IPS-15b (cell line): ENCODE measurements at regions not wholly inside any gene's neighbourhood (a gene's known extent, or its start where the extent isn't known, plus 50 kb on each side); places are given as distances from the start of the nearest gene placed in this dataset.

Experiments used
- H3K27me3 ChIP-seq: one replicate; pipeline ENCODE4 v1.6.1; 2013; ENCODE audit warnings: low read length; ENCODE audit not compliant: control insufficient read depth, insufficient read depth
- H3K36me3 ChIP-seq: one replicate; pipeline ENCODE4 v1.6.1; 2013; ENCODE audit warnings: low read length; ENCODE audit not compliant: control insufficient read depth, insufficient read depth
- H3K4me1 ChIP-seq: one replicate; pipeline ENCODE4 v1.6.1; 2013; ENCODE audit warnings: mild to moderate bottlenecking, low read length; ENCODE audit not compliant: control insufficient read depth, insufficient read depth
- H3K4me3 ChIP-seq: one replicate; pipeline ENCODE4 v1.5.1; 2013; ENCODE audit warnings: low read depth, low read length
- H3K9ac ChIP-seq: one replicate; pipeline ENCODE4 v1.6.1; 2013; ENCODE audit warnings: low read depth, mild to moderate bottlenecking, low read length
- H3K9me3 ChIP-seq: one replicate; pipeline ENCODE4 v1.6.1; 2013; ENCODE audit warnings: mild to moderate bottlenecking, low read length; ENCODE audit not compliant: control insufficient read depth, insufficient read depth

DNA sequence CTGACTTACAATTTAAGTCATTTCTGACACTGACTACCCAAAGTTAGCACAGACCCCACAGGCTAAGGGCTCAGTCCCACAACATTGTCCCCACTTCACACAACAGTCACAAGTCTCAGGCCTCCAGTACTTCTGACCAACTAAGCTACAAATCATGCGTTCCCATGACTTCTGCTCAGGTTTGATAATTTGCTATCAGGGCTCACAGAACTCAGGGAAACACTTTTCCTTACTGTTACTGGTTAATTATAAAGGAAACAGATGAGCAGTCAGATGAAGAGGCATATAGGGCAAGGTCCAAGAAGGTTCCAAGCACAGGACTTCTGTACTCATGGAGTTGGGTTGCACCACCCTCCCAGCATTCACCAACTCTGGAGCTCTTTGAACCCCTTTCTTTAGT, 151.2 kb upstream of the TNR start:
- Histone ChIP-seq H3K9me3 (no peaks in the 10 kb centered on the region), H3K27me3 (peaks cover 95% of the 10 kb centered on the region), H3K4me1 (no peaks in the 10 kb centered on the region), H3K36me3 (no peaks in the 10 kb centered on the region), H3K9ac (no peak overlapping the region), H3K4me3 (no peak overlapping the region)

DNA sequence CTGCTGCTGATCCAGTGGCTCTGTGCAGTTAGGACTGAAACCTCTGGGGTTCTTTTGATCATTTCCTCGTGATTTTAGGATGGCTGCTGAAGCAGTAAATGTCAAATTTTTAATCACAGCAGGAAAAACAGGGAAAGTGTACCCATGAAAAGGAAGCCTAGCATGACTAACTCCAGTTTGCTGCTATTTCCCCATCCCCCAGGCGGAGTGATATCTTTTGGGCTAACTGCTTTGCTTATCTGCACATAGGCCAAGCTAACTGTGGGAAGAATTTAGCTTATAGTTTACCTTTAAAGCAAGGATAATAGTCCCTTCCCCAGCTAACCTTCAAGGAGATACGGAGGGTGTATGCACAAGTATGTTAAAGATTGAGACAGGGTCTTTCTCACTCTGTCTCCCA, 149.8 kb upstream of the TNR start:
- Histone ChIP-seq H3K4me1 (peaks cover 4% of the 10 kb centered on the region), H3K4me3 (no peak overlapping the region), H3K27me3 (peaks cover 95% of the 10 kb centered on the region), H3K36me3 (no peaks in the 10 kb centered on the region), H3K9ac (no peak overlapping the region), H3K9me3 (no peaks in the 10 kb centered on the region)

DNA sequence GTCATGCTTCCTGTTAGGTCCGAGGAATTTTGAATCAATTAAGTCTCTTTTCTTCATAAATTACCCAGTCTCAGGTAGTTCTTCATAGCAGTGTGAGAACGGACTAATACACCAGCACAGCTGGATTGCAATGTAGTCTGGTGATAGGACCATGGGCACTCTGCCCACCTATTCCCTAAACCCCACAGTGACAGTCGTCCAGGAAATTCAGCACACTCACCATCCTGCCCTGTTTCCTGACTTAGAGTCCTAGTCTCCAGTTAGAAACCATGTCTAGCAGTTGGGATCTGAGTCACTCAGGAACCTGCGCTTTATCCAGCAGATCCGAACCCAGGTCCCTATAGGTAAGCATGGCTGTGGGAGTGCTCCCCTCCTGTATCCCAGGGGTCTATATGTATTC, 149.3 kb upstream of the TNR start:
- H3K27me3 ChIP-seq: peaks cover 93% of the 10 kb centered on the region

GRCh38 chr1:175891783-175892309, 148.5 kb upstream of the TNR start:
- Histone ChIP-seq H3K36me3 (no peaks in the 10 kb centered on the region), H3K9ac (no peak overlapping the region), H3K4me1 (peaks cover 6% of the 10 kb centered on the region), H3K27me3 (peaks cover 93% of the 10 kb centered on the region), H3K9me3 (no peaks in the 10 kb centered on the region), H3K4me3 (no peak overlapping the region)

More for the DNA sequence above, 149.3 kb upstream of the TNR start:
- no peak overlapping the region for H3K4me3 ChIP-seq
- peaks cover 4% of the 10 kb centered on the region for H3K4me1 ChIP-seq
- H3K9ac ChIP-seq: no peak overlapping the region
- H3K9me3 ChIP-seq: no peaks in the 10 kb centered on the region
- no peaks in the 10 kb centered on the region for H3K36me3 ChIP-seq

DNA sequence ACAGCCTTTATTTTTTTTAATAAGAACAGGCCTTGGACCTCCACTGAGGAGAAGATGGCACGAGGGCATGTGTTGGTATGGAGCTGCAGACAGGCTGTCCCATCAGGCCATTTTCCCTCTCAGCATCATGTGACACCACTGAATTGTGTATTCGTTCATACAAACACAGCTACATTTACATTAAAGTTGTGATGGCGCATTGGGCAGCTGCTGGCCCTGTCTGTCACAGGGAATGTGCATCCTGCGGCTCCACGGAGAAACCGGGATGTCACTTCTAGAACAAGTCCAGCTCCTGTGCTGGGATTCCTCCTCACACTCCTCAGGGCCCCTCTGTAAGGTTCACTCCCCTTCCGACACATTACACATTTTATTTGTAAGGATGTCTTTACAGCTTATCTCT, 147.6 kb upstream of the TNR start:
- H3K27me3 ChIP-seq: peaks cover 95% of the 10 kb centered on the region
- H3K4me1 ChIP-seq: peaks cover 6% of the 10 kb centered on the region
- no peaks in the 10 kb centered on the region for H3K9me3 ChIP-seq

DNA sequence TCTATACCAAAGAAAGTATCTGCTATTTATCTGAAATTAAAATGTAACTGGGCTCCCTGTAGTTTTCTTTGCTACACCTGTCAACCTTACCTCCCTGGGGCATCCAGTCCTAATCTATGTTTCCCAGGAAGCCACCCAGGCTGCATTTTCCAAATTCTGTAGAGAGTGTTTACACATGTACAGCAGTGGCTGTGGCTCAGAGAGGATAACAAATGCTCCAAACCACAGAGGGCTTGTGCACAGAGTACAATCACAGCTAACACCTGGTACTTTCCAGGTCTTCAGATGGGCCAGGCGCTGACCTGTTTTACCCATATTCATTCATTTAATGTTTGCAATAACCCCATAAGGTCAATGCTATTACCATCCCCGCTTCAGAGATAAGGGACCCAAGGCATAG, 146.5 kb upstream of the TNR start:
- Histone ChIP-seq H3K9me3 (no peaks in the 10 kb centered on the region), H3K4me3 (no peak overlapping the region), H3K4me1 (peaks cover 6% of the 10 kb centered on the region), H3K27me3 (peaks cover 95% of the 10 kb centered on the region), H3K9ac (no peak overlapping the region), H3K36me3 (no peaks in the 10 kb centered on the region)

More for the DNA sequence above, 147.6 kb upstream of the TNR start:
- no peak overlapping the region for H3K4me3 ChIP-seq
- no peaks in the 10 kb centered on the region for H3K36me3 ChIP-seq
- no peak overlapping the region for H3K9ac ChIP-seq

- peak overlapping the region; percentile 43 for H3K4me3 ChIP-seq
- no peaks in the 10 kb centered on the region for H3K9me3 ChIP-seq
- no peaks in the 10 kb centered on the region for H3K36me3 ChIP-seq
- peaks cover 91% of the 10 kb centered on the region for H3K27me3 ChIP-seq
- H3K4me1 ChIP-seq: peaks cover 6% of the 10 kb centered on the region
- H3K9ac ChIP-seq: no peak overlapping the region
Measured at GRCh38 chr1:175888996-175889395, 145.6 kb upstream of the TNR start.

DNA sequence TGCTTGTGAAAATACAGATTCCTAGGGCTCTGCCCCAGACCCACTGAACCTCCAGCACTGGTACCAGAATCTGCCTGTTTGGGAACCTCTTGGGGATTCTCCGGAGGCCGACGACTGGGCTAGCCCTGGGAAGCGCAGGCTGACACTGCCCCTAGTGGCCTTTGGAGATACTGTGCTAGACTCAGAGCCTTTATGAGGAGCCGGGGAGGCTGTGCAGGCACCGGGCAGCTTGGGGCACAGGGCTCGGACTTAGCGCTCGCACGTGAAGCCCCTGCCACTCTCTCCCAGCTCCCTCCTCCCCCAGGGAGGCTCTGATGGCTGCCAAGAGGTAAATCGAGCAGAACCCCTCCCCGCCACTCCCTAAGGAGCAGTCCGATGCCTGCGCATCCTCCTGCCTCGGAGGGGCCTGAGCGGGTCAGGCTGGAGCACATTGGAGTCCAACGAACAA, 144.6 kb upstream of the TNR start:
- Histone ChIP-seq H3K9me3 (no peaks in the 10 kb centered on the region), H3K9ac (no peak overlapping the region), H3K4me1 (peaks cover 6% of the 10 kb centered on the region), H3K36me3 (no peaks in the 10 kb centered on the region), H3K27me3 (peaks cover 83% of the 10 kb centered on the region), H3K4me3 (peak overlapping the region; percentile 50)

DNA sequence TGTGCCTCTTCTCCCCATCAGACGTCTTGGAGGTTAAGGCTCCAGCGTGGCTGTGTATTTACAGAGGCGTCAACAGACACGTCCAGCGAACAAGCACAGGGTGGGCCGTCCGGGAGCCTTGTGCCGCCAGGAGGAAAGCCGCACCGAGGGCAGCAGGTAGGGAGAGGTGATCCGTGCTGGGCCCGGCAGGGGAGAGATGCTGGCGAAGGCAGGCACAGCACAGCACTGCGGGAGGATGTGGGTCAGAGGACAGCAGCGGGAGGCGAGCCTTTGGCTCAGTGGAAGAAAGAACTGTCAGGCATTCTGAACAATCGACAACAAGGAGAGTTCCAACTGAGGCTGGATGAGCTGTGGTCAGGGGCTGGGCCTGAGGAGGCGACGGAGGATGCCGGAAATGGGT, 144.1 kb upstream of the TNR start:
- H3K36me3 ChIP-seq: no peaks in the 10 kb centered on the region
- peaks cover 6% of the 10 kb centered on the region for H3K4me1 ChIP-seq
- H3K27me3 ChIP-seq: peaks cover 80% of the 10 kb centered on the region
- no peaks in the 10 kb centered on the region for H3K9me3 ChIP-seq
- peak overlapping the region; percentile 50 for H3K4me3 ChIP-seq
- H3K9ac ChIP-seq: no peak overlapping the region

DNA sequence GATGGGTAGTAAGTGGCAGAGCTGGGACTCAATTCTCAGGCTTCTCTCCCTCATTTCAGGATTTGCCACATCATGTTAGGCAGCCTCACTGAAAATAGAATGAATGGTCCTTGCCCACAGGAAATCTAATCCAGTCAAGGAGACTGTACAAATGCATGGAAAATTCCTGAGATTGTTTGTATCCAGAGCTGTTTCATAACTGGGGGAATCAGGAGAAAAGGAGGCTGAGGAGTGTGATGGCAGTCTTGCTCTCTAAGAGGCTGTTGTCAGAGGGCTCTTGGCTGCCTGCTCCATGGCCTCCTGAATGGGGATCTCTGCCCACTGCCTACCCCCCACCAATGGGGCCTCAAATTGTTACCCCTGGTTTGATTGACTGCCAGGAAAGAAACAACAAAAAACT, 141.9 kb upstream of the TNR start:
- peaks cover 65% of the 10 kb centered on the region for H3K27me3 ChIP-seq
- H3K4me3 ChIP-seq: no peak overlapping the region
- H3K9me3 ChIP-seq: no peaks in the 10 kb centered on the region
- peaks cover 6% of the 10 kb centered on the region for H3K4me1 ChIP-seq
- H3K9ac ChIP-seq: no peak overlapping the region
- no peaks in the 10 kb centered on the region for H3K36me3 ChIP-seq

DNA sequence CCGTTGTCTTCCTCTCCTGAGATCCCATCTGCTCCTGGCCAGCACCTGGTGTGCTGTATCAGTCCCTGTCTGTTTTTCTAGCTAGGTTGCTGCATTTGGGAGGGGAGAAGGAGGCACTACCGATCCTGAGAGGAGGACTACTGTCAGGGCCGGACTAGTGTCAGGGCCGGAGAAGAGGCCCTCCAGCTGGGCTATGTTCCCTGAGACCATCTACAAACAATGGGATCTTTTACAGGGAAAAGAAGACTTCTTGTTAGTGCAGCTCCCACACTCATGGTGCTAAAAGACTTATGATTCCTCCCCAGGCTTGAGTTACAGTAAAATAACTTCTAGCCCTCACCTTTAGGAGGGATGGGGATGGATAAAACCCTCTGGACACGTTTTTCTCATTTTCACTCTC, 141.0 kb upstream of the TNR start:
- H3K9me3 ChIP-seq: no peaks in the 10 kb centered on the region
- no peak overlapping the region for H3K9ac ChIP-seq
- H3K4me3 ChIP-seq: no peak overlapping the region
- H3K27me3 ChIP-seq: peaks cover 56% of the 10 kb centered on the region
- no peaks in the 10 kb centered on the region for H3K36me3 ChIP-seq
- peaks cover 6% of the 10 kb centered on the region for H3K4me1 ChIP-seq

DNA sequence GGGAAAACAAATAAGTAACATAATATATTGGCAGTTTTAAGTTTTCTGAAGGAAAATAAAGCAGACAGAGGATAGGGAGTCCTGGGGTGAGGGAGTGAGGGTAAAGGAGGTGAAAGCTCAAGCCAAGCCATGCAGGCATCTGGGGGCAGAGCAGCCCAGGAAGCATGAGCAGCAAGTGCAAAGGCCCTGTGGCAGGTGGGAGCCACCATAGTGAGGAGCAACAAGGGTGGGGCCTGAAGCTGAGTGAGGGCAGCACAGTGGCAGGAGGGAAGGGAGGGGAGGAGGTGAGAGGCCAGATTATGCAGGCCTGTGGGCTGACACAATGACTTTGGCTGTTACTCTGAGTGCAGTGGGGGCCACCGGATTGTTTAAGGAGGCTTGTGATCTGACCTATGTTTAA, 138.8 kb upstream of the TNR start:
- Histone ChIP-seq H3K4me1 (no peaks in the 10 kb centered on the region), H3K27me3 (peaks cover 36% of the 10 kb centered on the region), H3K9me3 (no peaks in the 10 kb centered on the region), H3K9ac (no peak overlapping the region), H3K36me3 (no peaks in the 10 kb centered on the region), H3K4me3 (no peak overlapping the region)
